ENCODE measurements at regions not wholly inside any gene's neighbourhood (a gene's known extent, or its start where the extent isn't known, plus 50 kb on each side); places are given as distances from the start of the nearest gene placed in this dataset.
"Not testable (repeated sequence)": the region's sequence is repeated elsewhere in the genome, so short reads cannot be mapped to it uniquely, and the experiment has no call there.

GRCh38 chr4:28113586-28113985, 1252.9 kb downstream of the STIM2 start:
- DNase-seq: not testable (repeated sequence)

GRCh38 chr4:28116526-28117083, 1256.0 kb downstream of the STIM2 start:
- not testable (repeated sequence) for DNase-seq

GRCh38 chr4:28117084-28117682, 1256.5 kb downstream of the STIM2 start:
- no peak for DNase-seq

GRCh38 chr4:28146191-28146590, 1285.5 kb downstream of the STIM2 start:
- DNase-seq: no peak

- DNase-seq: no peak
Observed at GRCh38 chr4:28148221-28148620, 1287.6 kb downstream of the STIM2 start.

GRCh38 chr4:28149762-28150161, 1289.1 kb downstream of the STIM2 start:
- DNase-seq: no peak

GRCh38 chr4:28151314-28151713, 1290.7 kb downstream of the STIM2 start:
- no peak for DNase-seq

GRCh38 chr4:28167411-28167810, 1306.8 kb downstream of the STIM2 start:
- DNase-seq: no peak

GRCh38 chr4:28176942-28177341, 1316.3 kb downstream of the STIM2 start:
- DNase-seq: no peak

- no peak for DNase-seq
Observed at GRCh38 chr4:28177641-28178040, 1317.0 kb downstream of the STIM2 start.

GRCh38 chr4:28179126-28179525, 1318.5 kb downstream of the STIM2 start:
- DNase-seq: no peak

GRCh38 chr4:28209371-28209924, 1348.8 kb downstream of the STIM2 start:
- DNase-seq: no peak

- DNase-seq: no peak
Observed at GRCh38 chr4:28211676-28212470, 1351.2 kb downstream of the STIM2 start.

GRCh38 chr4:28221536-28221935, 1360.9 kb downstream of the STIM2 start:
- DNase-seq: no peak

GRCh38 chr4:28225050-28225449, 1364.4 kb downstream of the STIM2 start:
- no peak for DNase-seq

GRCh38 chr4:28225689-28226353, 1365.2 kb downstream of the STIM2 start:
- DNase-seq: no peak

GRCh38 chr4:28226962-28227361, 1366.3 kb downstream of the STIM2 start:
- no peak for DNase-seq

- DNase-seq: no peak
Observed at GRCh38 chr4:28227764-28228163, 1367.1 kb downstream of the STIM2 start.

- DNase-seq: no peak
Observed at GRCh38 chr4:28228561-28229491, 1368.2 kb downstream of the STIM2 start.

GRCh38 chr4:28232376-28232775, 1371.7 kb downstream of the STIM2 start:
- no peak for DNase-seq

- DNase-seq: no peak
Observed at GRCh38 chr4:28232951-28233350, 1372.3 kb downstream of the STIM2 start.

GRCh38 chr4:28233724-28234123, 1373.1 kb downstream of the STIM2 start:
- DNase-seq: no peak
